ENCODE measurements at regions not wholly inside any gene's neighbourhood (a gene's known extent, or its start where the extent isn't known, plus 50 kb on each side); places are given as distances from the start of the nearest gene placed in this dataset.
A peak's percentile ranks its signal among the peaks of the same experiment; 100 is the strongest.

DNA sequence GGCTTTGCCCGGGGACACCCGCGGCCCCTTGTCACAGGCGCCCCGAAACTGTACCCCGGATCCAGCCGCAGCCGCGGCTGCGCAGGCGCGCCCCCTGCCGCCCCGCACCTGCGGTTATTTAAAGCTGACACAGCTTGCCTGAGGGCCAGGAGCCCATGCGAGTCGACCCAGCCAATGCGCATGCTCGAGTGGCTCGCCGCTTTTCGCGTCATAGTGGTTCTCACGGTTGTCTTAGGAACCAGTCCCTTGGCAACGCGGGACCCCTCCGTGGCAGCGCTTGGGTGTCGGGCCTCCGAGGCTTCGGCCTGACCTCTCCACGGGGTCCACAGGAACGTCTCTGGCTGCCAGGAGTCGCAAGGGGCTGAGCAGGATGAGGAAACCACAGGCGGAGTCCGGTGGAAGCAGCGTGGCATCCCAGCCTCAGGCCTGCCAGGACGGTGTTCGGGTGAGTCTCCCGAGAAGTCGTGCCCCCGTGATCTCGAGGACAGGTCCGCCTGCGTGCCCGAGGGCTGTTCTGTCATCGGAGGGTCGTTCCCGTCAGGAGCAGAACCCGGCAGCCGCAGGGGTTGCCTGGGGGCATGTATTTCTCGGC, 716.9 kb downstream of the KCNJ18 start:
- Mint-ChIP-seq H3K27ac (ENCODE audit: unreplicated experiment) (no peak overlapping the region), H3K9me3 (ENCODE audit: unreplicated experiment) (peaks cover 35% of the 10 kb centered on the region), H3K27me3 (ENCODE audit: unreplicated experiment) (peaks cover 15% of the 10 kb centered on the region), H3K4me1 (ENCODE audit: unreplicated experiment) (no peaks in the 10 kb centered on the region), H3K36me3 (ENCODE audit: low read depth, unreplicated experiment) (peaks cover 23% of the 10 kb centered on the region), H3K4me3 (ENCODE audit: unreplicated experiment) (no peak overlapping the region)
- TF ChIP-seq CTCF (IDR thresholded peaks at IDR 0.05; ENCODE audit: unreplicated experiment), result no peak
- no peak for DNase-seq (ENCODE audit: low spot score)

DNA sequence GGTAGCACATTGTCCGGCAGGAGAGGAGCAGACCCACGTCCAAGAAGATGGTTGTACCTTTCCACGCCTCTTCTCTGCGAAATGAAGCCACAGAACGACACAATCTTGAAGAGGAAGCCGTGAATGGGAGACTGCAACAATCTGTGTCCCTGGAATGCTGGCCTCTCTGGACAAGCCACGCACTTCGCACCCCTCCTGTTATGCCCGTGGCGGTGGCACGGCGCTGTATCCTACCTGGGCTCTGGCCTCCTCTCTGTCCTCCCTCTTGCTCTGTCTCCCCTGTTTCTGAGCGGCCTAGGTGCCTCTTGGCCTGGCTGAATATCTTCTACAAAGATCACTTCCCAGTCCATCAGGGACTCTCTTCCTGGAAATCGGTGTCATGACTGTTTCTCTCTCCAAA, 717.8 kb downstream of the KCNJ18 start:
- DNase-seq (ENCODE audit: low spot score), result no peak
- peaks cover 35% of the 10 kb centered on the region for H3K9me3 Mint-ChIP-seq (ENCODE audit: unreplicated experiment)
- peak overlapping the region; percentile 86 for H3K4me3 Mint-ChIP-seq (ENCODE audit: unreplicated experiment)
- peaks cover 23% of the 10 kb centered on the region for H3K36me3 Mint-ChIP-seq (ENCODE audit: low read depth, unreplicated experiment)
- H3K27ac Mint-ChIP-seq (ENCODE audit: unreplicated experiment), result no peak overlapping the region
- H3K27me3 Mint-ChIP-seq (ENCODE audit: unreplicated experiment), result peaks cover 16% of the 10 kb centered on the region
- TF ChIP-seq CTCF (IDR thresholded peaks at IDR 0.05; ENCODE audit: unreplicated experiment), result no peak
- no peaks in the 10 kb centered on the region for H3K4me1 Mint-ChIP-seq (ENCODE audit: unreplicated experiment)

DNA sequence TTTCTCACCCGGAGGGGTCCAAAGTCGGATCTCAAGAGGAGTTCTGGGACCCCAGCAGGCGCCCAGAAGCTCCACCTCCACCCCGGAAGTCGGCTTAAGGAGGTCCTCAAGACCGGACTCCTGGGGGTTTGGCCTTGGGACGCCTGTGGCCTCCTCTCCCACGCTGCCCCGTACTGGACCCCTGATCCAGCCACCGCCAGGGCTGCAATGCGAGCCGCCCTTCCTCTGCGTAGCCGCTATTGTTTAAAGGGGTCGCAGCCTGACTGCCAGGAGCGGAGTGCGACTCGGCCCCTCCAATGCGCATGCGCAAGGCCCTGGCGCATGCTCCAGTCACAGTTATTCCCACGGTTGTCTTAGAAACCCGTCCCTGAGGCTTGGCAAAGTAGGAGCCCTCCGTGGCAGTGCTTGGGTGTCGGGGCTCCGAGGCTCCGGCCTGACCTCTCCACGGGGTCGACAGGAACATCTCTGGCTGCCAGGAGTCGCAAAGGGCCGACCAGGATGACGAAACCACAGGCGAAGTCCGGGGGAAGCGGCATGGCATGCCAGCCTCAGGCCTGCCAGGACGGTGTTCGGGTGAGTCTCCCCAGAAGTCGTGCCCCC, 719.0 kb downstream of the KCNJ18 start:
- TF ChIP-seq CTCF (IDR thresholded peaks at IDR 0.05; ENCODE audit: unreplicated experiment), result no peak
- Mint-ChIP-seq H3K4me3 (ENCODE audit: unreplicated experiment) (no peak overlapping the region), H3K4me1 (ENCODE audit: unreplicated experiment) (no peaks in the 10 kb centered on the region), H3K9me3 (ENCODE audit: unreplicated experiment) (peaks cover 42% of the 10 kb centered on the region), H3K36me3 (ENCODE audit: low read depth, unreplicated experiment) (peaks cover 23% of the 10 kb centered on the region), H3K27me3 (ENCODE audit: unreplicated experiment) (peaks cover 16% of the 10 kb centered on the region), H3K27ac (ENCODE audit: unreplicated experiment) (no peak overlapping the region)
- DNase-seq (ENCODE audit: low spot score), result no peak

DNA sequence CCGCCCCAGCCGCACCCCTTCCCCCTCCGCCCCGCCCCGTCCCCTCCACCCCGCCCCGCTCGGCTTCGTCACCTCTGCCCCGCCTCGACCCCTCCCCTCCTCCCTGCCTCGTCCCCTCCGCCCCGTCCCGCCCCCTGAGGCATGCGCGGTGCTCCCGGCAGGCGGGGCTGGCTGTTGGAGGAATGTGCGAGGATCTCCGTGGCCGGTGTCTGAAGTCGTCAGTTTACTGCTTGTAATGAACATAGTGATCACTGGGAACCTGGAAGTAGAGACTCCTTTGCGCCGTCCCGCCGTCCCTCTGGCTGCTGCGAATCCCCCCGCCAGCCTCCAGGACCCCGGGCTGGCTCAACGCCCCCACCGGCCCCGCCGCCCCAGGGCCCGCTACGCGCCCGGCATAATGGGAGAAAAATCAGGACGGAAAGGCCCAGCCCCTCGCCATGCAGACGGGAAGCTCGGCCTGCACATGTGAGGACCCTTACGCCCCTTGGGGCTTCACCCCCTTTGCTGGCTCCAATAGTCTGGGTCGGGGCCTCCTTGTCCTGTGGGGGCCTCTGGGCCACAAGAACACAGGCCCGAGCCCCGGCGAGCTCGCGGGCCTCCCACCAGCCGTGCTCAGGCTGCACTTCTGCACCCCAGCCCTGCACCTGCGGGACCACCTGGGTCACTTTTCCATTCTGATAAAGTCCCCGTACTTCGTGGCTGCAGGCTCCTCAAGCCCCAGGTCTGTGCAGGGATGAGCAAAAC, 743.1 kb downstream of the KCNJ18 start:
- Mint-ChIP-seq H3K9me3 (ENCODE audit: unreplicated experiment) (peaks cover 22% of the 10 kb centered on the region), H3K4me3 (ENCODE audit: unreplicated experiment) (no peak overlapping the region), H3K36me3 (ENCODE audit: low read depth, unreplicated experiment) (peaks cover 4% of the 10 kb centered on the region), H3K27me3 (ENCODE audit: unreplicated experiment) (no peaks in the 10 kb centered on the region), H3K27ac (ENCODE audit: unreplicated experiment) (no peak overlapping the region), H3K4me1 (ENCODE audit: unreplicated experiment) (no peaks in the 10 kb centered on the region)
- TF ChIP-seq CTCF (IDR thresholded peaks at IDR 0.05; ENCODE audit: unreplicated experiment), result no peak
- no peak for DNase-seq (ENCODE audit: low spot score)

DNA sequence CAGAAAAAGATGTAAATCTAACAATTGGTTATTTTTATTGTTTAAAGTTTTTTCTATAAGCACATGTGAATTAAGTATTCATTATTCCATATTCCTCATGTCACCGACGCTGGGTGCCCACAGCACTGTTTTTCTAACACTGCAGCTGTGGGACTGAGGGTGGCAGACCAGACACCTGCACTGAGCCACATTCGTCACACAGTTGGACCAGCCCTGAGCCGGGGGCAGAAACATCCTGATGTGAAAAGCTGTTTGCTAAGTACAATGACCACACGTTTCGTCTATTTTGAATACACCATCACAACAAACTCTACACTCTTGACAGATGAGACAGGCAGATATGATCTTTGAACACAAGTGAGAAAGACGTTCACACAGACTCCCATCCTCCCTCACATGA, 749.5 kb downstream of the KCNJ18 start:
- Mint-ChIP-seq H3K27ac (ENCODE audit: unreplicated experiment) (no peak overlapping the region), H3K36me3 (ENCODE audit: low read depth, unreplicated experiment) (peaks cover 4% of the 10 kb centered on the region), H3K4me3 (ENCODE audit: unreplicated experiment) (peak overlapping the region; percentile 0), H3K27me3 (ENCODE audit: unreplicated experiment) (peaks cover 4% of the 10 kb centered on the region), H3K9me3 (ENCODE audit: unreplicated experiment) (peaks cover 34% of the 10 kb centered on the region), H3K4me1 (ENCODE audit: unreplicated experiment) (no peaks in the 10 kb centered on the region)
- DNase-seq (ENCODE audit: low spot score), result no peak
- no peak for TF ChIP-seq CTCF (IDR thresholded peaks at IDR 0.05; ENCODE audit: unreplicated experiment)
